ENCODE measurements at regions not wholly inside any gene's neighbourhood (a gene's known extent, or its start where the extent isn't known, plus 50 kb on each side); places are given as distances from the start of the nearest gene placed in this dataset.

- DNase-seq, result no peak
Observed at GRCh38 chr9:107693625-107694326, 204.2 kb upstream of the KLF4 start.

GRCh38 chr9:107691664-107692063 lies 202.1 kb upstream of the KLF4 start:
- DNase-seq, result no peak

- DNase-seq, result no peak
Observed at GRCh38 chr9:107690021-107690420, 200.5 kb upstream of the KLF4 start.

- no peak for DNase-seq
Observed at GRCh38 chr9:107688728-107689127, 199.2 kb upstream of the KLF4 start.

GRCh38 chr9:107685901-107686300 lies 196.3 kb upstream of the KLF4 start:
- DNase-seq, result no peak

- DNase-seq, result no peak
Observed at GRCh38 chr9:107685376-107685775, 195.8 kb upstream of the KLF4 start.

- DNase-seq, result no peak
Observed at GRCh38 chr9:107684224-107684623, 194.7 kb upstream of the KLF4 start.

- no peak for DNase-seq
Observed at GRCh38 chr9:107683566-107683965, 194.0 kb upstream of the KLF4 start.

GRCh38 chr9:107681988-107682387 lies 192.4 kb upstream of the KLF4 start:
- no peak for DNase-seq

- no peak for DNase-seq
Observed at GRCh38 chr9:107675351-107676259, 186.0 kb upstream of the KLF4 start.

- DNase-seq, result no peak
Observed at GRCh38 chr9:107674721-107675277, 185.2 kb upstream of the KLF4 start.

GRCh38 chr9:107673861-107674720 lies 184.5 kb upstream of the KLF4 start:
- no peak for DNase-seq

- DNase-seq, result no peak
Observed at GRCh38 chr9:107671588-107671987, 182.0 kb upstream of the KLF4 start.

- DNase-seq, result no peak
Observed at GRCh38 chr9:107669422-107669821, 179.9 kb upstream of the KLF4 start.

GRCh38 chr9:107667231-107668070 lies 177.9 kb upstream of the KLF4 start:
- DNase-seq, result no peak

GRCh38 chr9:107665057-107665456 lies 175.5 kb upstream of the KLF4 start:
- no peak for DNase-seq

- no peak for DNase-seq
Observed at GRCh38 chr9:107660976-107661375, 171.4 kb upstream of the KLF4 start.

GRCh38 chr9:107653263-107653821 lies 163.8 kb upstream of the KLF4 start:
- no peak for DNase-seq

- DNase-seq, result no peak
Observed at GRCh38 chr9:107650995-107651394, 161.4 kb upstream of the KLF4 start.

GRCh38 chr9:107650321-107650720 lies 160.8 kb upstream of the KLF4 start:
- no peak for DNase-seq

- no peak for DNase-seq
Observed at GRCh38 chr9:107648153-107648715, 158.7 kb upstream of the KLF4 start.

All from stimulated activated CD4-positive, alpha-beta T cell treated with anti-CD3 and anti-CD28 coated beads, Interleukin-4, amount 100 ng/mL, for 1 hour (primary cell).